ENCODE measurements at regions not wholly inside any gene's neighbourhood (a gene's known extent, or its start where the extent isn't known, plus 50 kb on each side); places are given as distances from the start of the nearest gene placed in this dataset.

DNA sequence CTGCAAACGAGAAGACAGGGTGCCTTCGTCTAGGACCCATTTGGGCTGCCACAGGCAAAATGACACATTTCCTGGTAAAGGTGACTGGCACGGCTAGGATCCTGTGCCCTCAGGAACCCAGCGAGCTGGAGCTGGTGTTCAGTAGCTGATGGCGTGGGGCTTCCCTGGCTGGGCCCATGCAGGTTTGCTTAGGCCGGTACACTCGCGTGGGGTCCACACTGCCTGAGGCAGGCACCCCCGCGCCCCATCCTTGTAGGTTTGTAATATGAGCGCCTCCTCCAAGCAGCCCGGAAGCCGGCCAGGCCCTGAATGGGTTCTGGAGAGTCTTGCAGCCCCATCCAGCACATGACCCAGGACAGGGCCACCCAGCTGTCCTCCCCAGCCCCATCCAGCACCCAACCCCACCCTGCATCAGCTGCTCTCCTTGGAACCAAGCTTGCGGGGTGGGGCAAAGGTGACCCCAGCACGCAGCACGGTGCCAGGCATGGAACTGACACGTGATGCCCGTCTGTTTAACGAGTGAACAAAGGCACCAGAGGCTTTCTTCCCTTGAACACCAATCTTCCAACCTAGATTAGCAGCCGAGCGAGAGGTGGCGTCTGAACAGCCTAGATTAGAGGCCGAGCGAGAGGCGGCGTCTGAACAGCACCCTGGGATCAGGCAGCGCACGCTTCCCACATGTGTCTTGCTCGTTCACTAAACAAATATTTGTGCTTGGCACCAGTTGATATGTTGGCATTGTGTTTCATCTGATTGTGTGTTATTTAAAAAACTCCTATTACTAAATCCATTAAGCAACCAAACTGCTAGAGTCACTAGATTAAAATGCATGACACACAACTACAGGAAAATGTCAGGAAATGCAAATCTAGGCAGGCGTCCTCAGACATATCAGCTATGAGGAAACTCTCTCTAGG lies 112.1 kb downstream of the DLL1 start:
- DNase-seq (ENCODE audit: low read depth in 2 of 2, low spot score in 1 of 2), result no peak

- no peak for DNase-seq (ENCODE audit: low read depth in 2 of 2, low spot score in 1 of 2)
These were observed 112.9 kb downstream of the DLL1 start for GRCh38 chr6:170177772-170178560.

DNA sequence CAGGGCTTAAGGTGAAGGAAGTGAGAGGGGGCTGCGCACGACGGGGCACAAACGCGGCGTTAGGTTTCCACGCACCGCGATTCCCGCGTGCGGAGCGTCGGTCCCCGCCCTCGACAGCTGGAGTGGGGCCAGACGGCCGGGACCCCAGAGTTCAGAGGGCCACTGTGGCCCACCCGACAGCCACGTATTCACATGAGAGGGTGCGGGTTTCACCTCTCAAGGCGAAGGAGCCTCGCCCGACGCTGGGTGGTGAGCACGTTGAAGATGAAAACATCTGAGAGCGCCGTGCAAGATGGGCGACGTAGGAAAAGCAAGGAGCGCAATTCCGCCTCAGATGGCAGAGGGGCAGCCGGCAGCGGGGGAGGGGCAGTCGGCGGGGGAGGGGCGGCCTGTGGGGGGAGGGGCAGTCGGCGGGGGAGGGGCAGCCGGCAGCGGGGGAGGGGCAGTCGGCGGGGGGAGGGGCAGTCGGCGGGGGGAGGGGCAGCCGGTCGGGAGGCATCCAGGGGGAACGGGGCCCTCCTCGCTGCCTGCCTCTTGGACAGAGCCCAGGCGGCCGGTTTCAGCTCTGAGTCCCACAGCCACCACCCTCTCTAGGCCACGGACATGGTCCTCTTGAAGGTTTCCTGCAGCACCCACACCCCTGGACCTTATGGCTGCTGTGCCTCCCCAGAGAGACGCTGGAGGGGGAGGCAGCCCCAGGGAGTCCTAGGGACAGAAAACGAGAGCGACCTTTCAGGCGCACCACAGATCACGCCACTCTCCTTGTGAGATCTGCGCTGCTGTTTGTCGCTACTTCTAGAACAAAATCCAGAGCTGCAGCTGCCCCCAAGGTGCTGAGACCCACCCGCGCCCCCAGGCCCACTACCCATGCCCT lies 113.7 kb downstream of the DLL1 start:
- peak in 1 of 2 donors; percentile 10 for DNase-seq (ENCODE audit: low read depth in 2 of 2, low spot score in 1 of 2)

GRCh38 chr6:170176136-170176897 lies 114.6 kb downstream of the DLL1 start:
- DNase-seq (ENCODE audit: low read depth in 2 of 2, low spot score in 1 of 2), result no peak

GRCh38 chr6:170175644-170176135 lies 115.2 kb downstream of the DLL1 start:
- no peak for DNase-seq (ENCODE audit: low read depth in 2 of 2, low spot score in 1 of 2)

GRCh38 chr6:170174771-170175643 lies 115.9 kb downstream of the DLL1 start:
- no peak for DNase-seq (ENCODE audit: low read depth in 2 of 2, low spot score in 1 of 2)

- DNase-seq (ENCODE audit: low read depth in 2 of 2, low spot score in 1 of 2), result no peak
These were observed 116.6 kb downstream of the DLL1 start for GRCh38 chr6:170174124-170174770.

DNA sequence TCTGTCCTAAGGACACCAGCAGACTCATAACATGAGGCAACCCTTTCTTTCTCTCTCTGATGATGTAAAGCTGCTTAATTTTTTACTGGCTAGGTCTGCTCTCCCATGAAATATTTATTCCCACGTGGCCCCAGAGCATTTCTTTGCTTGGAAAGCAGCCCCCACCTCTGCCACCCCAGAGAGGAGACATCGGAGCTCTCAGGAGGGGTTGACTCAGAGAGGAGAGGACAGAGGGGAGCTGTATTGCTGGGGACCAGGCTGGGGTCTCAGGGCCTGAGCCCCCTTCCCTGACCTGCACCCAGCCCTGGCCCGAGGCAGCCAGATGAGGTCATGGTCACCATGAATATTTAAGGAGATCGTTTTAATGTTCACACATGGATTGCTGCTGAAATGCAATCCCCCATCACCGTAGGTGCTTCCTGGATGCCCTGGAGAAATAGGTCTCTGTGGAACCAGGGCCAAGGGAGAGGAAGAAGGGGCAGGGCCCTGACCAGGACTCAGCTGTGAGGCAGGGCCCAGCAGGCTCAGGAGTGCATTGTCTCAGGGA lies 117.5 kb downstream of the DLL1 start:
- DNase-seq (ENCODE audit: low read depth in 2 of 2, low spot score in 1 of 2), result no peak

DNA sequence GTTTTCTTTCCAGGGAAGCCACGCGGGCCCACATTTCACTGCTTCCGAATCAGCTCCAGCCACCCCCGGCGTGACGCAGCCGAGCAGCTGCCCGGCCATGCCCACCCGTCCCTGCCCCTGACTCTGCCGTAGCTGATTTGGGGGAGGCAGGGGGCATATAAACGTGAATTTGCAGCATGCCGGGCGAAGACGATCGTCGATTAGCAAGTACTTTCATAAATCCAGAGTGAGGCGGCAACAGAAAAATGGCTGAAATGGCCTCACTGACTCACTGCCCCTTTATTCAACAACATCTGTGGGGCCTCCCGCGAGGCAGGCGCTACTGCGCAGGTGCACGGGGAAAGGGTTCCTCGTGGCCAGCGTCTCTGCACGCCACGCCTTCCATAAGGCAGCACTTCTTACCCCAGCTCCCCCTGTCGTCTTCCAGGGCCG lies 118.0 kb downstream of the DLL1 start:
- DNase-seq (ENCODE audit: low read depth in 2 of 2, low spot score in 1 of 2), result no peak

GRCh38 chr6:170172392-170172791 lies 118.5 kb downstream of the DLL1 start:
- DNase-seq (ENCODE audit: low read depth in 2 of 2, low spot score in 1 of 2), result no peak

GRCh38 chr6:170167657-170168159 lies 123.2 kb downstream of the DLL1 start:
- no peak for DNase-seq (ENCODE audit: low read depth in 2 of 2, low spot score in 1 of 2)

DNA sequence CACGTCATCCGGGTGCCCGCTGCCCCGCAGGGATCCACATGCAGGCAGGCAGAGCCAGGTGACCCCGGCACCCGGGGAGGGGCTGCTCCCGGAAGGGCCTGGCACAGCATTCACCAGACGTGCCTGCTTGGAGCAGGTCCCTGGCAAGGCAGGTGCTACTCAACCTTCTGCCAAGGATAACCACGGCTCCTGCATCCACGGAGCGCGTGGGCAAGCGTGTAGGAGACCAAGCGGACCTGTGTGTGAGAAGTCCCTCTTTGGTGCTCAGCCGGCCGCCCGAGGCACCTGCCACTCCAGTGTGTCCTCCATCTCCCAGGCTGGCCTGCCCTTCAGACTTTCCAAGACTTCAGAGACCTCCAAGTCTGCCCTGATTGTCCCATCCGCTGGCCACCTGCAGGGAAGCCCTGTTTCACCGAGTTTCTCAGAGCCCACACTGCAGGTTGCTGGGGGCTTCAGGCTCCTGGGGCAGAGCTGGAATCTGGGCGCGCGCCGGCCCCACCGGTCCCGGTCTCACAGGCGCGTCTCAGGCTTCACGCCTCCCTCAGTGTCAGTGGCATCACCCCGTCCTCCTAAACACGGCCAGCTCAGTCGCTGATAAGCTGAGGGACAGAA lies 124.3 kb downstream of the DLL1 start:
- DNase-seq (ENCODE audit: low read depth in 2 of 2, low spot score in 1 of 2), result no peak

- DNase-seq (ENCODE audit: low read depth in 2 of 2, low spot score in 1 of 2), result no peak
These were observed 125.3 kb downstream of the DLL1 start for GRCh38 chr6:170165471-170166117.

GRCh38 chr6:170165085-170165470 lies 125.8 kb downstream of the DLL1 start:
- DNase-seq (ENCODE audit: low read depth in 2 of 2, low spot score in 1 of 2), result no peak

DNA sequence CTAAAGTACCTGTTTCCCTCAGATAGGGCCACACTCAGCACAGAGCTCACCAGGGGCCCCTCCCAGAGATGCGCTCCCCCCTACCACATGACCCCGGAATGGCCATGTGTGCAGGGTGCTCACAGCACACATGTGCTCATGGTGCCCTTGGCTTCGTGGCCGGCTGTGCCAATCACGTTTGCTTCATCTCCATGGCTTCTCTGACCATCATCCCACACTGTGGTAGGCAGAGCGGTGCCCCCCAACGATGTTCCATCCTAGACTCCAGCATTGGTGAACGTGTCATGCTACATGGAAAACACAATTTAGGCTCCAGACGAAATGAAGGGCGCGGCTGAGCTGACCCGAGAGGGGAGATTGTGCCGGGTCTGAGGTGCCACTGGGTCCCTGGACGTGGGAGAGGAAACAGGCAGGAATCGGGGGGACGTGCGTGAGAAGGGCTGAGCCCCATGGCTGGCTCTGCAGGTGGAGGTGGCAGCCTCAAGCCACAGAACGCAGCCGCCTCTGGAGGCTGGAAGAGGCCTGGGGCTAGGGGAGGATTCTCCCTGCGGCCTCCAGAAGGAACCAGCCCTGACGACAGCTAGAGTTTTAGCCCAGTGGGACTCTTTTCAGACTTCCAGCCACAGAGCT lies 126.5 kb downstream of the DLL1 start:
- no peak for DNase-seq (ENCODE audit: low read depth in 2 of 2, low spot score in 1 of 2)

- no peak for DNase-seq (ENCODE audit: low read depth in 2 of 2, low spot score in 1 of 2)
These were observed 127.3 kb downstream of the DLL1 start for GRCh38 chr6:170163405-170164170.

Measured in stimulated activated CD8-positive, alpha-beta memory T cell treated with anti-CD3 and anti-CD28 coated beads, Interleukin-4, amount 100 ng/mL, for 1 hour (primary cell).